DOHH2 (cell line): ENCODE measurements at regions not wholly inside any gene's neighbourhood (a gene's known extent, or its start where the extent isn't known, plus 50 kb on each side); places are given as distances from the start of the nearest gene placed in this dataset.

Experiments
- EZH2phosphoT487 ChIP-seq: fragments of 200-600 bp; sonication (generic); IDR thresholded peaks from 2 replicates; pipeline ENCODE4 v1.6.1; 2017; ENCODE audit warnings: borderline replicate concordance, mild to moderate bottlenecking, antibody characterized with exemption, low read length, moderate library complexity, mixed read lengths
- TF ChIP-seq, protein P1 (sequence below): fragments of 200-600 bp; sonication (generic); IDR thresholded peaks from one replicate; pipeline ENCODE4 v1.5.1; 2014; ENCODE audit warnings: antibody characterized with exemption, mild to moderate bottlenecking, low read depth, low read length; ENCODE audit not compliant: poor library complexity, severe bottlenecking

GRCh38 chr14:71485833-71486232 is 446.4 kb upstream of the RGS6 start:
- TF ChIP-seq, protein P1, sequence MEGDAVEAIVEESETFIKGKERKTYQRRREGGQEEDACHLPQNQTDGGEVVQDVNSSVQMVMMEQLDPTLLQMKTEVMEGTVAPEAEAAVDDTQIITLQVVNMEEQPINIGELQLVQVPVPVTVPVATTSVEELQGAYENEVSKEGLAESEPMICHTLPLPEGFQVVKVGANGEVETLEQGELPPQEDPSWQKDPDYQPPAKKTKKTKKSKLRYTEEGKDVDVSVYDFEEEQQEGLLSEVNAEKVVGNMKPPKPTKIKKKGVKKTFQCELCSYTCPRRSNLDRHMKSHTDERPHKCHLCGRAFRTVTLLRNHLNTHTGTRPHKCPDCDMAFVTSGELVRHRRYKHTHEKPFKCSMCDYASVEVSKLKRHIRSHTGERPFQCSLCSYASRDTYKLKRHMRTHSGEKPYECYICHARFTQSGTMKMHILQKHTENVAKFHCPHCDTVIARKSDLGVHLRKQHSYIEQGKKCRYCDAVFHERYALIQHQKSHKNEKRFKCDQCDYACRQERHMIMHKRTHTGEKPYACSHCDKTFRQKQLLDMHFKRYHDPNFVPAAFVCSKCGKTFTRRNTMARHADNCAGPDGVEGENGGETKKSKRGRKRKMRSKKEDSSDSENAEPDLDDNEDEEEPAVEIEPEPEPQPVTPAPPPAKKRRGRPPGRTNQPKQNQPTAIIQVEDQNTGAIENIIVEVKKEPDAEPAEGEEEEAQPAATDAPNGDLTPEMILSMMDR: no peak
- no peak for TF ChIP-seq EZH2phosphoT487
